GM18507 (cell line): ENCODE measurements at regions not wholly inside any gene's neighbourhood (a gene's known extent, or its start where the extent isn't known, plus 50 kb on each side); places are given as distances from the start of the nearest gene placed in this dataset.
A peak's percentile ranks its signal among the peaks of the same experiment; 100 is the strongest.

Experiments
- DNase-seq: peaks from one replicate; pipeline ENCODE4 v3.0.0; 2011; ENCODE audit warnings: low read depth; ENCODE audit not compliant: insufficient read length; ENCODE audit errors: extremely low spot score
- FAIRE-seq: peaks from 2 replicates; lab custom pipeline; 2011; peaks lifted over from hg19 to GRCh38; lab: Jason Lieb, UNC

GRCh38 chr5:15069407-15069905 is 197.9 kb upstream of the ANKH start:
- no peak for FAIRE-seq
- no peak for DNase-seq

GRCh38 chr5:15065091-15065490 is 193.5 kb upstream of the ANKH start:
- DNase-seq (no peak), FAIRE-seq (no peak)

GRCh38 chr5:15064396-15064795 is 192.8 kb upstream of the ANKH start:
- no peak for FAIRE-seq
- no peak for DNase-seq

- FAIRE-seq, result no peak
- no peak for DNase-seq
Measured at GRCh38 chr5:15056988-15057592, 185.5 kb upstream of the ANKH start.

GRCh38 chr5:15044521-15044920 is 172.9 kb upstream of the ANKH start:
- no peak for DNase-seq
- FAIRE-seq, result no peak

GRCh38 chr5:15037247-15037908 is 165.8 kb upstream of the ANKH start:
- no peak for FAIRE-seq

GRCh38 chr5:15034379-15034778 is 162.8 kb upstream of the ANKH start:
- no peak for FAIRE-seq
- DNase-seq, result no peak

More at GRCh38 chr5:15037247-15037908, 165.8 kb upstream of the ANKH start:
- no peak for DNase-seq

- FAIRE-seq, result no peak
- DNase-seq, result no peak
Measured at GRCh38 chr5:15031180-15031579, 159.6 kb upstream of the ANKH start.

- DNase-seq, result no peak
- no peak for FAIRE-seq
Measured at GRCh38 chr5:15027764-15028163, 156.2 kb upstream of the ANKH start.

- DNase-seq (no peak), FAIRE-seq (no peak)
Measured at GRCh38 chr5:15026944-15027343, 155.4 kb upstream of the ANKH start.

- no peak for DNase-seq
- no peak for FAIRE-seq
Measured at GRCh38 chr5:15026011-15026893, 154.7 kb upstream of the ANKH start.

- no peak for FAIRE-seq
- DNase-seq, result no peak
Measured at GRCh38 chr5:15023846-15024245, 152.3 kb upstream of the ANKH start.

- DNase-seq (no peak), FAIRE-seq (no peak)
Measured at GRCh38 chr5:15023266-15023665, 151.7 kb upstream of the ANKH start.

GRCh38 chr5:15021266-15022046 is 149.9 kb upstream of the ANKH start:
- no peak for FAIRE-seq
- DNase-seq, result no peak

GRCh38 chr5:15020736-15021135 is 149.2 kb upstream of the ANKH start:
- FAIRE-seq, result no peak
- DNase-seq, result no peak

- FAIRE-seq (no peak), DNase-seq (no peak)
Measured at GRCh38 chr5:15014809-15015208, 143.2 kb upstream of the ANKH start.

- DNase-seq (no peak), FAIRE-seq (peak; percentile 72)
Measured at GRCh38 chr5:15013654-15014463, 142.3 kb upstream of the ANKH start.

- DNase-seq, result no peak
- FAIRE-seq, result no peak
Measured at GRCh38 chr5:15012061-15012460, 140.5 kb upstream of the ANKH start.

- FAIRE-seq (no peak), DNase-seq (no peak)
Measured at GRCh38 chr5:15010936-15011335, 139.4 kb upstream of the ANKH start.
